Osteocyte (in vitro differentiated cells): ENCODE measurements at regions not wholly inside any gene's neighbourhood (a gene's known extent, or its start where the extent isn't known, plus 50 kb on each side); places are given as distances from the start of the nearest gene placed in this dataset.

Experiments
- DNase-seq: peaks from one replicate; pipeline ENCODE4 v3.0.0; 2021; ENCODE audit warnings: mixed read lengths; ENCODE audit not compliant: unreplicated experiment; ENCODE audit errors: extremely low spot score
- H3K27ac Mint-ChIP-seq: one replicate; pipeline ENCODE4 v1.8.0; 2021; ENCODE audit warnings: mild to moderate bottlenecking, mixed read lengths; ENCODE audit not compliant: unreplicated experiment
- H3K27me3 Mint-ChIP-seq: one replicate; pipeline ENCODE4 v1.8.0; 2021; ENCODE audit warnings: mixed read lengths; ENCODE audit not compliant: unreplicated experiment
- H3K36me3 Mint-ChIP-seq: one replicate; pipeline ENCODE4 v1.8.0; 2021; ENCODE audit warnings: mixed read lengths; ENCODE audit not compliant: unreplicated experiment
- H3K4me1 Mint-ChIP-seq: one replicate; pipeline ENCODE4 v1.8.0; 2021; ENCODE audit warnings: mixed read lengths; ENCODE audit not compliant: unreplicated experiment
- H3K4me3 Mint-ChIP-seq: one replicate; pipeline ENCODE4 v1.8.0; 2021; ENCODE audit warnings: mild to moderate bottlenecking, moderate library complexity, mixed read lengths; ENCODE audit not compliant: unreplicated experiment
- H3K9me3 Mint-ChIP-seq: one replicate; pipeline ENCODE4 v1.8.0; 2021; ENCODE audit warnings: mixed read lengths; ENCODE audit not compliant: unreplicated experiment
- TF ChIP-seq, protein P1 (sequence below): fragments of 200-600 bp; sonication (generic); IDR thresholded peaks from 2 replicates; pipeline ENCODE4 v1.5.0; 2021; ENCODE audit warnings: antibody characterized with exemption, mild to moderate bottlenecking, moderate library complexity

DNA sequence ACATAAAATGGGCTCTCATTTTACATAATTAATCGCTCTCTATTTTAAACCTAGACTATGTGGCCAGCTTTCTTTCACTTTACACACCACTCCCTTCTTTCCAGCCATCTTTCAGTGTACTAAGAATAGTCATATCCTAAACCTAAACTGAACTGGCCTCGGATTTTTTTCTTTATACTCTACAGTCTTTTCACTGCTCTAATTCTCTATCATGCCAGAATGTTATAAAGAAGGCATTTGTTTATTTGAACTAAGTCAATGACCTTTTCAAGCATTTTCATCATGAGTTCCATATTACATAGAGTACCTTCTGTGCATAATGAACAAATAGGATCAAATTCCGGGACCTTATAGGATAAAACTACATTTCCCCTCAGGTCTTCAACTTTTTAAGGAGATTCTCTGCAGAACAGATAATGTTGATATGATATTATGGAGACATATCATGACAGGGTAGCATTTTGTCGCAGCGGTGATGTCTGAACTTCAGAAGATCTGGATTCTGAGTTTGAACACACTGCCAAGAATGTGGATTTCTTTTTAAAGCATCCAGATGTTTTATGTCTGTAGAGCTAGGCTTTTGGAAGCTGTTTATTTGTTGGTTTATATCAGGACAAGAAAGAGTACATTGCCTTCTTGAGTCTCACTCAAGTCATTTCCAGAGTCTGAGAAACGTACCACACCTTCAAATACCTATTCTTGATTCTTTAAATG is 1047.3 kb downstream of the MCTP2 start:
- Mint-ChIP-seq H3K4me1 (peaks cover 55% of the 10 kb centered on the region), H3K9me3 (peaks cover 1% of the 10 kb centered on the region), H3K27me3 (no peaks in the 10 kb centered on the region), H3K27ac (peak overlapping the region; percentile 63), H3K36me3 (no peaks in the 10 kb centered on the region), H3K4me3 (no peak overlapping the region)
- TF ChIP-seq, protein P1, sequence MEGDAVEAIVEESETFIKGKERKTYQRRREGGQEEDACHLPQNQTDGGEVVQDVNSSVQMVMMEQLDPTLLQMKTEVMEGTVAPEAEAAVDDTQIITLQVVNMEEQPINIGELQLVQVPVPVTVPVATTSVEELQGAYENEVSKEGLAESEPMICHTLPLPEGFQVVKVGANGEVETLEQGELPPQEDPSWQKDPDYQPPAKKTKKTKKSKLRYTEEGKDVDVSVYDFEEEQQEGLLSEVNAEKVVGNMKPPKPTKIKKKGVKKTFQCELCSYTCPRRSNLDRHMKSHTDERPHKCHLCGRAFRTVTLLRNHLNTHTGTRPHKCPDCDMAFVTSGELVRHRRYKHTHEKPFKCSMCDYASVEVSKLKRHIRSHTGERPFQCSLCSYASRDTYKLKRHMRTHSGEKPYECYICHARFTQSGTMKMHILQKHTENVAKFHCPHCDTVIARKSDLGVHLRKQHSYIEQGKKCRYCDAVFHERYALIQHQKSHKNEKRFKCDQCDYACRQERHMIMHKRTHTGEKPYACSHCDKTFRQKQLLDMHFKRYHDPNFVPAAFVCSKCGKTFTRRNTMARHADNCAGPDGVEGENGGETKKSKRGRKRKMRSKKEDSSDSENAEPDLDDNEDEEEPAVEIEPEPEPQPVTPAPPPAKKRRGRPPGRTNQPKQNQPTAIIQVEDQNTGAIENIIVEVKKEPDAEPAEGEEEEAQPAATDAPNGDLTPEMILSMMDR = no peak
- no peak for DNase-seq

- Mint-ChIP-seq H3K9me3 (no peaks in the 10 kb centered on the region), H3K4me1 (peaks cover 53% of the 10 kb centered on the region), H3K27me3 (no peaks in the 10 kb centered on the region), H3K4me3 (no peak overlapping the region), H3K27ac (peak overlapping the region; percentile 63), H3K36me3 (no peaks in the 10 kb centered on the region)
- no peak for DNase-seq
- TF ChIP-seq, protein P1 = no peak
Measured at GRCh38 chr15:95279277-95280019, 1048.1 kb downstream of the MCTP2 start.

DNA sequence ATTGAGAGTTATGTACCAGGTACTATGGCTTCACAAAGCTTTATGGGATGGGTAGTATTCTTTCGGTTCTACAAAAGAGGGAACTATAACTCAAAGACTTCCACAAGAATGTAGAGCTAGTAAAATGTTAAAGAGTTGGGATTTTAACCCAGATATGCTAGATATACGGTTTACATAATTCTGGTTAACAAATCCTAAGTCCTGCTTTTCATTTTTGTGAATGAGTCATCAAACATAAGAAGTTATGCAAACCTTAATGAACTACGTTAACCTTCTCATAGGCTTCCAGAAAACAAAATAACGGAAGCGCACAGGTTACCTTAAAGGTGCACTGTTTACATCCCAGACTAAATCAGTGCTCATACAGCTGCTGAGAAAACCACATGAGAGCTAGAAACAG is 1049.3 kb downstream of the MCTP2 start:
- Mint-ChIP-seq H3K4me3 (no peak overlapping the region), H3K27me3 (no peaks in the 10 kb centered on the region), H3K27ac (no peak overlapping the region), H3K4me1 (peaks cover 57% of the 10 kb centered on the region), H3K9me3 (no peaks in the 10 kb centered on the region), H3K36me3 (no peaks in the 10 kb centered on the region)
- TF ChIP-seq, protein P1 = no peak
- no peak for DNase-seq

DNA sequence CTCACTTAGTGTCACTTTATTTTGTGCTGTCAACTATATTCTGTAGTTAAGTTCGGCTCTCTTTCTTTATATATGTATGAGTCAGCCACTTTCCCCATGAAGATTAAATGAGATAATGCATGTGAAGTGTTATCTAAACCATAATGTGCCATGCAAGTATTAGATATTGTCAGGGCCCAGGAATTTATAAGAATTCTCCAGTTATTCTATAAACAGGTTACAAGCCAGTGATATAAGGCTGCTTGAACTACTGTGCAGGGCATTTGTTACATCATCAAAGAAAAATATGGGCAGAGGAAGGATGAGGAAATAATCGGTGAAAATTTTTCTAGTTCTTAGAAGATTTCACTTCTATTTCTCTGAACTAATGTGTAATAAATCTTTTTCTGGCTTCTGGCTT is 1049.0 kb upstream of the NR2F2 start:
- no peaks in the 10 kb centered on the region for H3K9me3 Mint-ChIP-seq
- H3K36me3 Mint-ChIP-seq = no peaks in the 10 kb centered on the region
- no peak for DNase-seq
- no peak overlapping the region for H3K27ac Mint-ChIP-seq
- TF ChIP-seq, protein P1 = no peak
- no peak overlapping the region for H3K4me3 Mint-ChIP-seq
- peaks cover 56% of the 10 kb centered on the region for H3K4me1 Mint-ChIP-seq
- no peaks in the 10 kb centered on the region for H3K27me3 Mint-ChIP-seq

GRCh38 chr15:95284492-95284891 is 1046.0 kb upstream of the NR2F2 start:
- no peak overlapping the region for H3K4me3 Mint-ChIP-seq
- H3K36me3 Mint-ChIP-seq = peaks cover 2% of the 10 kb centered on the region
- TF ChIP-seq, protein P1 = no peak
- H3K4me1 Mint-ChIP-seq = peaks cover 53% of the 10 kb centered on the region
- DNase-seq = no peak
- no peaks in the 10 kb centered on the region for H3K9me3 Mint-ChIP-seq
- H3K27ac Mint-ChIP-seq = peak overlapping the region; percentile 25
- no peaks in the 10 kb centered on the region for H3K27me3 Mint-ChIP-seq
